GM12891 (cell line): ENCODE measurements at regions not wholly inside any gene's neighbourhood (a gene's known extent, or its start where the extent isn't known, plus 50 kb on each side); places are given as distances from the start of the nearest gene placed in this dataset.

Experiments used
- PAX5 ChIP-seq: IDR thresholded peaks from 2 replicates; pipeline ENCODE4 v1.6.1; 2011; ENCODE audit warnings: low read length, moderate library complexity, mild to moderate bottlenecking; ENCODE audit not compliant: insufficient read depth, severe bottlenecking
- POLR2A ChIP-seq: IDR thresholded peaks from 2 replicates; pipeline ENCODE4 v1.6.1; 2011; ENCODE audit warnings: low read depth, low read length, control low read depth
- POLR2AphosphoS5 ChIP-seq: IDR thresholded peaks from 2 replicates; pipeline ENCODE4 v1.6.1; 2011; ENCODE audit warnings: low read depth, low read length, control low read depth
- POU2F2 ChIP-seq: IDR thresholded peaks from 2 replicates; pipeline ENCODE4 v1.6.1; 2011; ENCODE audit warnings: low read depth, mild to moderate bottlenecking, control low read depth, low read length, moderate library complexity
- SPI1 ChIP-seq: IDR thresholded peaks from 2 replicates; pipeline ENCODE4 v1.6.1; 2011; ENCODE audit warnings: low read depth, low read length, control low read depth
- TAF1 ChIP-seq: IDR thresholded peaks from 2 replicates; pipeline ENCODE4 v1.6.1; 2011; ENCODE audit warnings: low read depth, low read length, control low read depth

GRCh38 chr3:163561151-163561550 is 1517.1 kb downstream of the SI start:
- TF ChIP-seq POLR2AphosphoS5 = no peak
- TF ChIP-seq POLR2A = no peak
- no peak for TF ChIP-seq TAF1
- TF ChIP-seq PAX5 = no peak
- TF ChIP-seq SPI1 = no peak
- TF ChIP-seq POU2F2 = no peak
